KMS-11 (cell line): ENCODE measurements at regions not wholly inside any gene's neighbourhood (a gene's known extent, or its start where the extent isn't known, plus 50 kb on each side); places are given as distances from the start of the nearest gene placed in this dataset.

ENCODE experiments used
- H2AFZ ChIP-seq: fragments of 200-600 bp; sonication (generic); 2 replicates; pipeline ENCODE4 v1.6.1; 2016; ENCODE audit warnings: antibody characterized with exemption, mixed run types, low read depth
- H3K27ac ChIP-seq: fragments of 200-600 bp; sonication (generic); 2 replicates; pipeline ENCODE4 v1.6.1; 2016; ENCODE audit warnings: mild to moderate bottlenecking, mixed run types
- H3K27me3 ChIP-seq: fragments of 200-600 bp; sonication (generic); 2 replicates; pipeline ENCODE4 v1.6.1; 2017; ENCODE audit warnings: mild to moderate bottlenecking, low read depth, mixed run types, moderate library complexity; ENCODE audit not compliant: insufficient read depth
- H3K36me3 ChIP-seq: fragments of 200-600 bp; sonication (generic); 2 replicates; pipeline ENCODE4 v1.6.1; 2017; ENCODE audit warnings: mild to moderate bottlenecking, mixed run types; ENCODE audit not compliant: insufficient read depth
- H3K4me1 ChIP-seq: fragments of 200-600 bp; sonication (generic); 2 replicates; pipeline ENCODE4 v1.6.1; 2016; ENCODE audit warnings: mild to moderate bottlenecking, low read depth, mixed run types; ENCODE audit not compliant: poor library complexity, severe bottlenecking
- H3K4me2 ChIP-seq: fragments of 200-600 bp; sonication (generic); 2 replicates; pipeline ENCODE4 v1.7.0; 2016; ENCODE audit warnings: mild to moderate bottlenecking, mixed run types
- H3K4me3 ChIP-seq: fragments of 200-600 bp; sonication (generic); IDR thresholded peaks from 2 replicates; pipeline ENCODE4 v1.6.1; 2017; ENCODE audit warnings: low read depth, low read length, mixed read lengths; ENCODE audit not compliant: insufficient read depth
- H3K79me2 ChIP-seq: fragments of 200-600 bp; sonication (generic); 2 replicates; pipeline ENCODE4 v1.6.1; 2016; ENCODE audit warnings: low read depth, mixed run types; ENCODE audit not compliant: insufficient read depth
- H3K9ac ChIP-seq: fragments of 200-600 bp; sonication (generic); 2 replicates; pipeline ENCODE4 v1.6.1; 2016; ENCODE audit warnings: mild to moderate bottlenecking, mixed run types
- H4K20me1 ChIP-seq: fragments of 200-600 bp; sonication (generic); 2 replicates; pipeline ENCODE4 v1.6.1; 2016; ENCODE audit warnings: mild to moderate bottlenecking, mixed run types; ENCODE audit not compliant: insufficient read depth
- CTCF ChIP-seq: fragments of 200-600 bp; sonication (generic); conservative IDR thresholded peaks from 2 replicates; pipeline ENCODE4 v1.6.1; 2017; ENCODE audit warnings: low read depth, mild to moderate bottlenecking, antibody characterized with exemption, low read length, moderate library complexity, mixed read lengths

GRCh38 chr1:73644198-73644597 lies 553.8 kb downstream of the LRRIQ3 start:
- Histone ChIP-seq H2AFZ (no peak overlapping the region), H3K79me2 (no peaks in the 10 kb centered on the region), H3K4me1 (no peaks in the 10 kb centered on the region), H3K27me3 (no peaks in the 10 kb centered on the region), H3K4me3 (no peak overlapping the region), H3K36me3 (no peaks in the 10 kb centered on the region), H4K20me1 (no peaks in the 10 kb centered on the region), H3K4me2 (no peak overlapping the region), H3K9ac (no peak overlapping the region), H3K27ac (no peak overlapping the region)
- TF ChIP-seq CTCF: no peak

- no peaks in the 10 kb centered on the region for H4K20me1 ChIP-seq
- H3K9ac ChIP-seq: no peak overlapping the region
- H2AFZ ChIP-seq: no peak overlapping the region
- no peak overlapping the region for H3K27ac ChIP-seq
- H3K4me1 ChIP-seq: no peaks in the 10 kb centered on the region
- H3K4me3 ChIP-seq: no peak overlapping the region
- H3K36me3 ChIP-seq: no peaks in the 10 kb centered on the region
- H3K27me3 ChIP-seq: no peaks in the 10 kb centered on the region
- no peak for TF ChIP-seq CTCF
- H3K79me2 ChIP-seq: no peaks in the 10 kb centered on the region
- no peak overlapping the region for H3K4me2 ChIP-seq
Measured at GRCh38 chr1:73639494-73639893, 558.5 kb downstream of the LRRIQ3 start.

- no peaks in the 10 kb centered on the region for H3K4me1 ChIP-seq
- no peak overlapping the region for H3K4me2 ChIP-seq
- no peaks in the 10 kb centered on the region for H3K27me3 ChIP-seq
- H3K9ac ChIP-seq: no peak overlapping the region
- H4K20me1 ChIP-seq: no peaks in the 10 kb centered on the region
- H3K27ac ChIP-seq: no peak overlapping the region
- H2AFZ ChIP-seq: no peak overlapping the region
- no peak for TF ChIP-seq CTCF
- H3K36me3 ChIP-seq: no peaks in the 10 kb centered on the region
- H3K79me2 ChIP-seq: no peaks in the 10 kb centered on the region
- no peak overlapping the region for H3K4me3 ChIP-seq
Measured at GRCh38 chr1:73637264-73637663, 560.7 kb downstream of the LRRIQ3 start.

- Histone ChIP-seq H3K27me3 (no peaks in the 10 kb centered on the region), H3K27ac (no peak overlapping the region), H3K79me2 (no peaks in the 10 kb centered on the region), H2AFZ (no peak overlapping the region), H3K36me3 (no peaks in the 10 kb centered on the region), H3K4me2 (no peak overlapping the region), H4K20me1 (no peaks in the 10 kb centered on the region), H3K4me1 (no peaks in the 10 kb centered on the region), H3K4me3 (no peak overlapping the region), H3K9ac (no peak overlapping the region)
- TF ChIP-seq CTCF: no peak
Measured at GRCh38 chr1:73635021-73635420, 563.0 kb downstream of the LRRIQ3 start.

- H3K9ac ChIP-seq: no peak overlapping the region
- H3K27ac ChIP-seq: no peak overlapping the region
- no peaks in the 10 kb centered on the region for H3K36me3 ChIP-seq
- no peak for TF ChIP-seq CTCF
- H3K79me2 ChIP-seq: no peaks in the 10 kb centered on the region
- no peak overlapping the region for H2AFZ ChIP-seq
- H4K20me1 ChIP-seq: no peaks in the 10 kb centered on the region
- no peak overlapping the region for H3K4me3 ChIP-seq
- H3K4me1 ChIP-seq: no peaks in the 10 kb centered on the region
- no peaks in the 10 kb centered on the region for H3K27me3 ChIP-seq
- H3K4me2 ChIP-seq: no peak overlapping the region
Measured at GRCh38 chr1:73627723-73628122, 570.3 kb downstream of the LRRIQ3 start.
